DOHH2 (cell line): ENCODE measurements at regions not wholly inside any gene's neighbourhood (a gene's known extent, or its start where the extent isn't known, plus 50 kb on each side); places are given as distances from the start of the nearest gene placed in this dataset.

ENCODE experiments used
- CTCF ChIP-seq: fragments of 200-600 bp; sonication (generic); IDR thresholded peaks from one replicate; pipeline ENCODE4 v1.5.1; 2014; ENCODE audit warnings: antibody characterized with exemption, mild to moderate bottlenecking, low read depth, low read length; ENCODE audit not compliant: poor library complexity, severe bottlenecking
- EZH2phosphoT487 ChIP-seq: fragments of 200-600 bp; sonication (generic); IDR thresholded peaks from 2 replicates; pipeline ENCODE4 v1.6.1; 2017; ENCODE audit warnings: borderline replicate concordance, mild to moderate bottlenecking, antibody characterized with exemption, low read length, moderate library complexity, mixed read lengths

- no peak for TF ChIP-seq CTCF
- TF ChIP-seq EZH2phosphoT487: no peak
Observed at GRCh38 chr3:20898962-20899361, 713.0 kb upstream of the SGO1 start.
